WTC11 (cell line): ENCODE measurements at regions not wholly inside any gene's neighbourhood (a gene's known extent, or its start where the extent isn't known, plus 50 kb on each side); places are given as distances from the start of the nearest gene placed in this dataset.

Source experiments
- ATAC-seq: fragments of 200-7000 bp; cut with Tn5 transposase; 2 replicates; pipeline ENCODE4 v1.10.0; 2021; ENCODE audit warnings: mild to moderate bottlenecking, moderate library complexity
- CTCF ChIA-PET: fragments of 300-600 bp; sonication (Branson Sonifier 250); formaldehyde crosslinking; loops from one replicate; lab custom pipeline; 2021; ENCODE audit warnings: antibody characterized with exemption; lab: Charles Lee
- POLR2A ChIA-PET: fragments of 350-600 bp; sonication (Branson Sonifier 250); formaldehyde crosslinking; loops from one replicate; lab custom pipeline; 2021; ENCODE audit warnings: antibody characterized with exemption; lab: Charles Lee
- DNase-seq: peaks from one replicate; pipeline ENCODE4 v3.0.0; 2021; ENCODE audit warnings: low spot score
- H3K27ac Mint-ChIP-seq: 2 replicates; pipeline ENCODE4 v1.8.0; 2021; ENCODE audit warnings: mixed read lengths
- H3K27me3 Mint-ChIP-seq: 2 replicates; pipeline ENCODE4 v1.8.0; 2021; ENCODE audit warnings: low read depth, mild to moderate bottlenecking, moderate library complexity, mixed read lengths
- H3K36me3 Mint-ChIP-seq: 2 replicates; pipeline ENCODE4 v1.8.0; 2021; ENCODE audit warnings: mixed read lengths
- H3K4me1 Mint-ChIP-seq: 2 replicates; pipeline ENCODE4 v1.8.0; 2022; ENCODE audit warnings: mixed read lengths
- H3K4me3 Mint-ChIP-seq: 2 replicates; pipeline ENCODE4 v1.8.0; 2021; ENCODE audit warnings: mild to moderate bottlenecking, moderate library complexity, mixed read lengths
- H3K9me3 Mint-ChIP-seq: 2 replicates; pipeline ENCODE4 v1.8.0; 2021; ENCODE audit warnings: mixed read lengths
- AR ChIP-seq: fragments of 250-450 bp; sonication (Bioruptor Pico); IDR thresholded peaks from 2 replicates; pipeline ENCODE4 v1.9.0; 2021; ENCODE audit warnings: mild to moderate bottlenecking
- ATF1 ChIP-seq: sonication (generic); formaldehyde crosslinking; IDR thresholded peaks from 2 replicates; pipeline ENCODE4 v1.8.1; 2023; ENCODE audit warnings: mild to moderate bottlenecking, moderate library complexity, missing genetic modification reagents
- ATF2 ChIP-seq: sonication (generic); formaldehyde crosslinking; IDR thresholded peaks from 2 replicates; pipeline ENCODE4 v1.8.1; 2022; ENCODE audit warnings: low read depth, missing genetic modification reagents, borderline replicate concordance
- CREM ChIP-seq: sonication (generic); formaldehyde crosslinking; IDR thresholded peaks from 2 replicates; pipeline ENCODE4 v1.8.1; 2022; ENCODE audit warnings: mild to moderate bottlenecking, missing genetic modification reagents, moderate library complexity
- E2F1 ChIP-seq: sonication (generic); formaldehyde crosslinking; IDR thresholded peaks from 2 replicates; pipeline ENCODE4 v1.8.0; 2022; ENCODE audit warnings: mild to moderate bottlenecking, missing genetic modification reagents
- IRF2 ChIP-seq: sonication (generic); formaldehyde crosslinking; IDR thresholded peaks from 2 replicates; pipeline ENCODE4 v1.8.0; 2022; ENCODE audit warnings: low read depth, missing genetic modification reagents, borderline replicate concordance
- MYBL2 ChIP-seq: sonication (generic); formaldehyde crosslinking; IDR thresholded peaks from 2 replicates; pipeline ENCODE4 v1.8.1; 2023; ENCODE audit warnings: mild to moderate bottlenecking, moderate library complexity, missing genetic modification reagents
- NR1H2 ChIP-seq: sonication (generic); formaldehyde crosslinking; IDR thresholded peaks from 2 replicates; pipeline ENCODE4 v1.9.0; 2021; ENCODE audit warnings: mild to moderate bottlenecking, moderate library complexity, missing genetic modification reagents
- NR3C1 ChIP-seq: sonication (generic); formaldehyde crosslinking; conservative IDR thresholded peaks from 2 replicates; pipeline ENCODE4 v1.8.1; 2023; ENCODE audit warnings: low read depth, mild to moderate bottlenecking, missing genetic modification reagents
- PRRX2 ChIP-seq: fragments of 250-450 bp; sonication (Bioruptor Pico); IDR thresholded peaks from 2 replicates; pipeline ENCODE4 v1.8.0; 2021; ENCODE audit warnings: mild to moderate bottlenecking
- STAT6 ChIP-seq: sonication (generic); formaldehyde crosslinking; conservative IDR thresholded peaks from 2 replicates; pipeline ENCODE4 v1.8.1; 2023; ENCODE audit warnings: mild to moderate bottlenecking, low read depth, missing genetic modification reagents, moderate library complexity
- TEAD1 ChIP-seq: sonication (generic); formaldehyde crosslinking; IDR thresholded peaks from 2 replicates; pipeline ENCODE4 v1.8.0; 2022; ENCODE audit warnings: mild to moderate bottlenecking, missing genetic modification reagents
- USF2 ChIP-seq: sonication (generic); formaldehyde crosslinking; IDR thresholded peaks from 2 replicates; pipeline ENCODE4 v1.8.1; 2023; ENCODE audit warnings: mild to moderate bottlenecking, missing genetic modification reagents, moderate library complexity
- ZNF138 ChIP-seq: sonication (generic); formaldehyde crosslinking; conservative IDR thresholded peaks from 2 replicates; pipeline ENCODE4 v1.8.1; 2022; ENCODE audit warnings: mild to moderate bottlenecking, moderate library complexity, missing genetic modification reagents
- ZNF232 ChIP-seq: sonication (generic); formaldehyde crosslinking; IDR thresholded peaks from 2 replicates; pipeline ENCODE4 v1.8.0; 2022; ENCODE audit warnings: mild to moderate bottlenecking, missing genetic modification reagents
- ZNF396 ChIP-seq: fragments of 250-450 bp; sonication (Bioruptor Pico); IDR thresholded peaks from 2 replicates; pipeline ENCODE4 v1.8.0; 2021; ENCODE audit warnings: mild to moderate bottlenecking, moderate library complexity, borderline replicate concordance
- ZNF423 ChIP-seq: fragments of 250-450 bp; sonication (Bioruptor Pico); IDR thresholded peaks from 2 replicates; pipeline ENCODE4 v2.1.2; 2022; ENCODE audit warnings: mild to moderate bottlenecking, moderate library complexity
- ZNF532 ChIP-seq: fragments of 250-450 bp; sonication (Bioruptor Pico); IDR thresholded peaks from 2 replicates; pipeline ENCODE4 v1.9.0; 2021; ENCODE audit warnings: mild to moderate bottlenecking, borderline replicate concordance
- ZSCAN18 ChIP-seq: fragments of 250-450 bp; sonication (Bioruptor Pico); IDR thresholded peaks from 2 replicates; pipeline ENCODE4 v2.1.2; 2022; ENCODE audit warnings: mild to moderate bottlenecking, moderate library complexity

- TF ChIP-seq ZSCAN18 (CRISPR knock-in tag): no peak
- no peak for TF ChIP-seq IRF2 (CRISPR knock-in tag)
- TF ChIP-seq ATF1 (CRISPR knock-in tag): no peak
- TF ChIP-seq USF2 (CRISPR knock-in tag): no peak
- TF ChIP-seq ATF2 (CRISPR knock-in tag): no peak
- no peak for TF ChIP-seq ZNF232 (CRISPR knock-in tag)
- no peak for TF ChIP-seq PRRX2 (CRISPR knock-in tag)
- TF ChIP-seq E2F1 (CRISPR knock-in tag): no peak
- no peak for TF ChIP-seq ZNF138 (CRISPR knock-in tag)
- no peak for TF ChIP-seq MYBL2 (CRISPR knock-in tag)
- TF ChIP-seq NR1H2 (CRISPR knock-in tag): no peak
- TF ChIP-seq NR3C1 (CRISPR knock-in tag): no peak
- no peak for TF ChIP-seq STAT6 (CRISPR knock-in tag)
- no peak for TF ChIP-seq ZNF423 (CRISPR knock-in tag)
- TF ChIP-seq TEAD1 (CRISPR knock-in tag): no peak
- no peak for TF ChIP-seq ZNF532 (CRISPR knock-in tag)
- no peak for TF ChIP-seq CREM (CRISPR knock-in tag)
- no peak for TF ChIP-seq AR (CRISPR knock-in tag)
- no peak for TF ChIP-seq ZNF396 (CRISPR knock-in tag)
- TF ChIP-seq, all 79 proteins: peak for 0
- no peak overlapping the region for H3K4me3 Mint-ChIP-seq
- no peak overlapping the region for H3K27ac Mint-ChIP-seq
- no peaks in the 10 kb centered on the region for H3K36me3 Mint-ChIP-seq
- ChIA-PET POLR2A (no interaction called here), CTCF (no interaction called here)
- H3K9me3 Mint-ChIP-seq: peaks cover 14% of the 10 kb centered on the region
- no peak for DNase-seq
- ATAC-seq: no peak
- H3K27me3 Mint-ChIP-seq: no peaks in the 10 kb centered on the region
- no peaks in the 10 kb centered on the region for H3K4me1 Mint-ChIP-seq
Measured at GRCh38 chr7:85840554-85840953, 653.7 kb upstream of the SEMA3D start.
